H9 (cell line): ENCODE measurements at regions not wholly inside any gene's neighbourhood (a gene's known extent, or its start where the extent isn't known, plus 50 kb on each side); places are given as distances from the start of the nearest gene placed in this dataset.

Experiments
- DNase-seq: peaks from one replicate; pipeline ENCODE4 v3.0.0-alpha.2; 2017
- H2AFZ ChIP-seq: one replicate; pipeline ENCODE4 v1.6.1; 2013; ENCODE audit warnings: mild to moderate bottlenecking, low read length, control low read depth, moderate library complexity
- H2AK5ac ChIP-seq: 2 replicates; pipeline ENCODE4 v1.6.1; 2013; ENCODE audit warnings: low read length, control low read depth, mixed read lengths; ENCODE audit not compliant: insufficient read length
- H2BK120ac ChIP-seq: one replicate; pipeline ENCODE4 v1.6.1; 2013; ENCODE audit warnings: low read depth, mild to moderate bottlenecking, low read length, control low read depth, inconsistent platforms; ENCODE audit not compliant: poor library complexity, severe bottlenecking
- H2BK12ac ChIP-seq: 2 replicates; pipeline ENCODE4 v1.6.1; 2013; ENCODE audit warnings: low read length, control low read depth, mixed read lengths, low read depth; ENCODE audit not compliant: insufficient read length
- H2BK15ac ChIP-seq: 2 replicates; pipeline ENCODE4 v1.6.1; 2013; ENCODE audit warnings: low read depth, low read length, control low read depth
- H2BK20ac ChIP-seq: one replicate; pipeline ENCODE4 v1.6.1; 2013; ENCODE audit warnings: low read depth, mild to moderate bottlenecking, low read length, control low read depth, inconsistent platforms; ENCODE audit not compliant: poor library complexity, severe bottlenecking
- H2BK5ac ChIP-seq: 2 replicates; pipeline ENCODE4 v1.6.1; 2013; ENCODE audit warnings: low read length, control low read depth, mixed read lengths; ENCODE audit not compliant: insufficient read length
- H3K14ac ChIP-seq: 2 replicates; pipeline ENCODE4 v1.6.1; 2013; ENCODE audit warnings: low read length, control low read depth; ENCODE audit not compliant: insufficient read depth
- H3K18ac ChIP-seq: 2 replicates; pipeline ENCODE4 v1.6.1; 2013; ENCODE audit warnings: low read depth, mild to moderate bottlenecking, mixed read lengths, low read length, control low read depth; ENCODE audit not compliant: insufficient read length
- H3K23ac ChIP-seq: 2 replicates; pipeline ENCODE4 v1.6.1; 2013; ENCODE audit warnings: low read length, control low read depth, mixed read lengths, low read depth; ENCODE audit not compliant: insufficient read length
- H3K23me2 ChIP-seq: 2 replicates; pipeline ENCODE4 v1.6.1; 2013; ENCODE audit warnings: low read depth, mild to moderate bottlenecking, mixed read lengths, low read length, control low read depth; ENCODE audit not compliant: insufficient read length, poor library complexity, severe bottlenecking
- H3K27ac ChIP-seq: 2 replicates; pipeline ENCODE4 v1.5.1; 2013; ENCODE audit warnings: low read length, control low read depth, mixed read lengths, low read depth; ENCODE audit not compliant: insufficient read length
- H3K27me3 ChIP-seq: 2 replicates; pipeline ENCODE4 v1.6.1; 2013; ENCODE audit warnings: low read length, control low read depth, inconsistent platforms; ENCODE audit not compliant: insufficient read depth
- H3K4ac ChIP-seq: 2 replicates; pipeline ENCODE4 v1.6.1; 2013; ENCODE audit warnings: low read depth, mild to moderate bottlenecking, control low read depth, inconsistent platforms, low read length, moderate library complexity
- H3K4me1 ChIP-seq: 2 replicates; pipeline ENCODE4 v1.6.1; 2013; ENCODE audit warnings: low read length, control low read depth, inconsistent platforms; ENCODE audit not compliant: insufficient read depth
- H3K4me2 ChIP-seq: 2 replicates; pipeline ENCODE4 v1.6.1; 2013; ENCODE audit warnings: low read length, control low read depth, mixed read lengths; ENCODE audit not compliant: insufficient read length, insufficient read depth
- H3K56ac ChIP-seq: 2 replicates; pipeline ENCODE4 v1.6.1; 2013; ENCODE audit warnings: low read depth, mild to moderate bottlenecking, mixed read lengths, low read length, control low read depth; ENCODE audit not compliant: insufficient read length
- H3K79me1 ChIP-seq: 2 replicates; pipeline ENCODE4 v1.6.1; 2013; ENCODE audit warnings: low read depth, mild to moderate bottlenecking, moderate library complexity, low read length, control low read depth, inconsistent platforms; ENCODE audit not compliant: insufficient read depth, poor library complexity, severe bottlenecking
- H3K79me2 ChIP-seq: 2 replicates; pipeline ENCODE4 v1.6.1; 2013; ENCODE audit warnings: low read length, control low read depth, inconsistent platforms; ENCODE audit not compliant: insufficient read depth
- H3K9ac ChIP-seq: 2 replicates; pipeline ENCODE4 v1.6.1; 2013; ENCODE audit warnings: low read length, control low read depth, mixed read lengths; ENCODE audit not compliant: insufficient read length; ENCODE audit errors: extremely low read depth
- H3K9me3 ChIP-seq: one replicate; pipeline ENCODE4 v1.6.1; 2013; ENCODE audit warnings: low read depth, low read length, inconsistent platforms; ENCODE audit not compliant: control insufficient read depth
- H3T11ph ChIP-seq: one replicate; pipeline ENCODE4 v1.6.1; 2013; ENCODE audit warnings: mild to moderate bottlenecking, low read length, control low read depth, inconsistent platforms
- H4K20me1 ChIP-seq: one replicate; pipeline ENCODE4 v1.6.1; 2013; ENCODE audit not compliant: control insufficient read depth, insufficient read length, insufficient read depth
- H4K5ac ChIP-seq: 2 replicates; pipeline ENCODE4 v1.6.1; 2013; ENCODE audit warnings: low read depth, mild to moderate bottlenecking, mixed read lengths, low read length, control low read depth; ENCODE audit not compliant: insufficient read length
- H4K8ac ChIP-seq: replicated peaks from 2 replicates; pipeline ENCODE4 v1.6.1; 2013; ENCODE audit warnings: low read length, control low read depth, mixed read lengths, low read depth; ENCODE audit not compliant: insufficient read length
- H4K91ac ChIP-seq: 2 replicates; pipeline ENCODE4 v1.6.1; 2013; ENCODE audit warnings: low read depth, mild to moderate bottlenecking, moderate library complexity, mixed read lengths, low read length, control low read depth; ENCODE audit not compliant: insufficient read length
- H3K27ac Mint-ChIP-seq, 3 experiments: 2 replicates in 2 of 3; 3 replicates in 1 of 3; pipeline ENCODE4 v1.8.0; 2020 to 2021; ENCODE audit warnings: mixed read lengths in 3 of 3, mild to moderate bottlenecking in 1 of 3, moderate library complexity in 1 of 3
- H3K27me3 Mint-ChIP-seq: 2 replicates; pipeline ENCODE4 v1.8.0; 2021; ENCODE audit warnings: low read depth, mild to moderate bottlenecking, moderate library complexity, mixed read lengths
- H3K36me3 Mint-ChIP-seq, 3 experiments: 2 replicates in 2 of 3; 3 replicates in 1 of 3; pipeline ENCODE4 v1.8.0; 2020 to 2021; ENCODE audit warnings: low read depth in 3 of 3, mixed read lengths in 3 of 3; ENCODE audit not compliant: insufficient read depth in 1 of 3
- H3K4me1 Mint-ChIP-seq, 2 experiments: 2 replicates each; pipeline ENCODE4 v1.8.0; 2020; ENCODE audit warnings: mixed read lengths in 2 of 2
- H3K4me3 Mint-ChIP-seq, 2 experiments: 2 replicates in 1 of 2; 3 replicates in 1 of 2; pipeline ENCODE4 v1.8.0; 2020 to 2021; ENCODE audit warnings: mild to moderate bottlenecking in 2 of 2, mixed read lengths in 2 of 2, moderate library complexity in 1 of 2
- H3K9me3 Mint-ChIP-seq, 2 experiments: 2 replicates in 1 of 2; 3 replicates in 1 of 2; pipeline ENCODE4 v1.8.0; 2020; ENCODE audit warnings: mild to moderate bottlenecking in 2 of 2, mixed read lengths in 2 of 2, moderate library complexity in 1 of 2
- CTCF ChIP-seq: fragments of 200-600 bp; sonication (generic); conservative IDR thresholded peaks from 3 replicates; pipeline ENCODE4 v1.8.0; 2021; ENCODE audit warnings: antibody characterized with exemption, mild to moderate bottlenecking
- WGBS: extraction: QIAGEN DNeasy Blood & Tissue Kit; methylation state at CpG from one replicate; pipeline ENCODE4 v1.1.7; 2013; ENCODE audit warnings: missing lambda C conversion rate, low lambda C conversion rate, mixed read lengths; ENCODE audit not compliant: insufficient read length; ENCODE audit errors: extremely low coverage; 5-methylcytosine and 5-hydroxymethylcytosine counted together

- Histone ChIP-seq H3K27me3 (no peaks in the 10 kb centered on the region), H4K5ac (no peak overlapping the region), H4K8ac (no peak overlapping the region), H3K4me1 (no peaks in the 10 kb centered on the region), H3K79me2 (no peaks in the 10 kb centered on the region), H2BK20ac (no peak overlapping the region), H3K23ac (no peak overlapping the region), H2AK5ac (no peak overlapping the region), H3K4ac (no peak overlapping the region), H3K18ac (no peak overlapping the region), H3K4me2 (no peak overlapping the region), H3K9ac (no peak overlapping the region), H3K9me3 (no peaks in the 10 kb centered on the region), H2BK5ac (no peak overlapping the region), H3K27ac (no peak overlapping the region), H3K56ac (no peak overlapping the region), H2BK15ac (no peak overlapping the region), H2AFZ (no peak overlapping the region), H4K20me1 (no peaks in the 10 kb centered on the region), H3K79me1 (no peaks in the 10 kb centered on the region), H3K14ac (no peak overlapping the region), H2BK120ac (no peak overlapping the region), H3K23me2 (no peaks in the 10 kb centered on the region), H4K91ac (no peak overlapping the region), H3T11ph (no peak overlapping the region), H2BK12ac (no peak overlapping the region)
- Mint-ChIP-seq H3K4me1 (no peaks in the 10 kb centered on the region), H3K27me3 (no peaks in the 10 kb centered on the region), H3K36me3 (peaks cover 4 to 9% (median 7%) of the 10 kb centered on the region in 3 experiments; a peak in 6 of 7 replicates), H3K27ac (no peak overlapping the region; a peak in 1 of 7 replicates), H3K4me3 (no peak overlapping the region), H3K9me3 (no peaks in the 10 kb centered on the region; a peak in 1 of 5 replicates)
- TF ChIP-seq CTCF = no peak
- WGBS = no CpG with 5 or more reads among the region's 2 CpGs
- no peak for DNase-seq
These were observed 52.3 kb upstream of the TIAM2 start for GRCh38 chr6:154942770-154943169.
